H1 (cell line): ENCODE measurements at regions not wholly inside any gene's neighbourhood (a gene's known extent, or its start where the extent isn't known, plus 50 kb on each side); places are given as distances from the start of the nearest gene placed in this dataset.

Source experiments
- POLR2AphosphoS5 ChIP-seq: IDR thresholded peaks from 2 replicates; pipeline ENCODE4 v1.6.1; 2011; ENCODE audit warnings: low read depth, low read length
- TF ChIP-seq, protein P1 (sequence below), 3 experiments: IDR thresholded peaks; 1 replicate in 2 of 3; 2 replicates in 1 of 3; pipeline versions ENCODE4 v1.5.1 to v1.6.1; 2011; ENCODE audit warnings: low read length in 3 of 3, mild to moderate bottlenecking in 3 of 3, inconsistent platforms in 2 of 3, low read depth in 1 of 3, moderate library complexity in 1 of 3; ENCODE audit not compliant: insufficient read depth in 1 of 3; ENCODE audit errors: control extremely low read depth in 1 of 3

DNA sequence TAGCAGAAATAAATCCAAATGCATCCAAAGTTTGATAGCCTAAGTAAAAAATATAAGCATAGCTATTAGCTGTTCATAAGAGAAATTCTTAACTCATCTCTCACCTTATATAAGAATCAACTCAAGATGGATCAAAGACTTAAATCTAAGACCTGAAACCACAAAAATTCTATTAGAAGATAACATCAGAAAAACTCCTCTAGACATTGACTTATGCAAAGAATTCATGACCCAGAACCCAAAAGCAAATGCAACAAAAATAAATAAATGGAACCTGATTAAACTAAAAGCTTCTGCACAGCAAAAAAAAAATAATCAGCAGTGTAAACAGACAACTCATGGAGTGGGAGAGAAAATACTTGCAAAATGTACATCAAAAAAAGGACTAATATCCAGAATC, 184.3 kb downstream of the TFAP2A start (continued):
- TF ChIP-seq, protein P1, sequence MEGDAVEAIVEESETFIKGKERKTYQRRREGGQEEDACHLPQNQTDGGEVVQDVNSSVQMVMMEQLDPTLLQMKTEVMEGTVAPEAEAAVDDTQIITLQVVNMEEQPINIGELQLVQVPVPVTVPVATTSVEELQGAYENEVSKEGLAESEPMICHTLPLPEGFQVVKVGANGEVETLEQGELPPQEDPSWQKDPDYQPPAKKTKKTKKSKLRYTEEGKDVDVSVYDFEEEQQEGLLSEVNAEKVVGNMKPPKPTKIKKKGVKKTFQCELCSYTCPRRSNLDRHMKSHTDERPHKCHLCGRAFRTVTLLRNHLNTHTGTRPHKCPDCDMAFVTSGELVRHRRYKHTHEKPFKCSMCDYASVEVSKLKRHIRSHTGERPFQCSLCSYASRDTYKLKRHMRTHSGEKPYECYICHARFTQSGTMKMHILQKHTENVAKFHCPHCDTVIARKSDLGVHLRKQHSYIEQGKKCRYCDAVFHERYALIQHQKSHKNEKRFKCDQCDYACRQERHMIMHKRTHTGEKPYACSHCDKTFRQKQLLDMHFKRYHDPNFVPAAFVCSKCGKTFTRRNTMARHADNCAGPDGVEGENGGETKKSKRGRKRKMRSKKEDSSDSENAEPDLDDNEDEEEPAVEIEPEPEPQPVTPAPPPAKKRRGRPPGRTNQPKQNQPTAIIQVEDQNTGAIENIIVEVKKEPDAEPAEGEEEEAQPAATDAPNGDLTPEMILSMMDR (IDR thresholded peaks at IDR 0.05; ENCODE audit: control extremely low read depth in 1 of 3, insufficient read depth in 1 of 3, low read depth in 1 of 3, low read length in 3 of 3) = no peak
- no peak for TF ChIP-seq POLR2AphosphoS5
